Endodermal cell (in vitro differentiated cells): ENCODE measurements at regions not wholly inside any gene's neighbourhood (a gene's known extent, or its start where the extent isn't known, plus 50 kb on each side); places are given as distances from the start of the nearest gene placed in this dataset.

Source experiments
- DNase-seq: peaks from one replicate; pipeline ENCODE4 v3.0.0-alpha.2; 2017
- H3K27ac ChIP-seq: 2 replicates; pipeline ENCODE4 v1.5.1; 2013; ENCODE audit warnings: mild to moderate bottlenecking, low read depth, low read length, moderate library complexity
- H3K27me3 ChIP-seq: 2 replicates; pipeline ENCODE4 v1.6.1; 2013; ENCODE audit warnings: mild to moderate bottlenecking, low read length, moderate library complexity; ENCODE audit not compliant: insufficient read depth, control insufficient read depth, poor library complexity, severe bottlenecking
- H3K36me3 ChIP-seq: 2 replicates; pipeline ENCODE4 v1.7.0; 2013; ENCODE audit warnings: mild to moderate bottlenecking, low read length, moderate library complexity; ENCODE audit not compliant: control insufficient read depth, insufficient read depth
- H3K4me1 ChIP-seq: one replicate; pipeline ENCODE4 v1.7.0; 2013; ENCODE audit warnings: low read length; ENCODE audit not compliant: control insufficient read depth, insufficient read depth
- H3K4me3 ChIP-seq: 2 replicates; pipeline ENCODE4 v1.5.1; 2013; ENCODE audit warnings: mild to moderate bottlenecking, low read length, moderate library complexity
- H3K9ac ChIP-seq: 2 replicates; pipeline ENCODE4 v1.6.1; 2013; ENCODE audit warnings: mild to moderate bottlenecking, low read length, moderate library complexity; ENCODE audit not compliant: poor library complexity, severe bottlenecking; ENCODE audit errors: extremely low read depth
- H3K9me3 ChIP-seq: 2 replicates; pipeline ENCODE4 v1.6.1; 2013; ENCODE audit warnings: mild to moderate bottlenecking, low read length, moderate library complexity; ENCODE audit not compliant: control insufficient read depth
- H3K27ac Mint-ChIP-seq: 2 replicates; pipeline ENCODE4 v1.8.0; 2020; ENCODE audit warnings: mixed read lengths
- H3K27me3 Mint-ChIP-seq: 2 replicates; pipeline ENCODE4 v1.8.0; 2021; ENCODE audit warnings: mild to moderate bottlenecking, mixed read lengths; ENCODE audit not compliant: insufficient read depth
- H3K36me3 Mint-ChIP-seq: 2 replicates; pipeline ENCODE4 v1.8.0; 2020; ENCODE audit warnings: low read depth, mixed read lengths
- H3K4me1 Mint-ChIP-seq: 2 replicates; pipeline ENCODE4 v1.8.0; 2020; ENCODE audit warnings: mixed read lengths
- H3K4me3 Mint-ChIP-seq: 2 replicates; pipeline ENCODE4 v1.8.0; 2020; ENCODE audit warnings: mild to moderate bottlenecking, moderate library complexity, mixed read lengths
- H3K9me3 Mint-ChIP-seq: 2 replicates; pipeline ENCODE4 v1.8.0; 2020; ENCODE audit warnings: mild to moderate bottlenecking, mixed read lengths
- WGBS, 2 experiments: methylation state at CpG; one replicate each; pipeline versions ENCODE4 v1.1.5 to v1.1.7; 2013; ENCODE audit warnings: missing lambda C conversion rate in 2 of 2, mixed read lengths in 1 of 2; ENCODE audit not compliant: insufficient coverage in 1 of 2, insufficient read length in 1 of 2; 5-methylcytosine and 5-hydroxymethylcytosine counted together
- TF ChIP-seq, protein P1 (sequence below): fragments of 200-600 bp; sonication (generic); conservative IDR thresholded peaks from 2 replicates; pipeline ENCODE4 v1.5.0; 2021; ENCODE audit warnings: antibody characterized with exemption, mild to moderate bottlenecking

DNA sequence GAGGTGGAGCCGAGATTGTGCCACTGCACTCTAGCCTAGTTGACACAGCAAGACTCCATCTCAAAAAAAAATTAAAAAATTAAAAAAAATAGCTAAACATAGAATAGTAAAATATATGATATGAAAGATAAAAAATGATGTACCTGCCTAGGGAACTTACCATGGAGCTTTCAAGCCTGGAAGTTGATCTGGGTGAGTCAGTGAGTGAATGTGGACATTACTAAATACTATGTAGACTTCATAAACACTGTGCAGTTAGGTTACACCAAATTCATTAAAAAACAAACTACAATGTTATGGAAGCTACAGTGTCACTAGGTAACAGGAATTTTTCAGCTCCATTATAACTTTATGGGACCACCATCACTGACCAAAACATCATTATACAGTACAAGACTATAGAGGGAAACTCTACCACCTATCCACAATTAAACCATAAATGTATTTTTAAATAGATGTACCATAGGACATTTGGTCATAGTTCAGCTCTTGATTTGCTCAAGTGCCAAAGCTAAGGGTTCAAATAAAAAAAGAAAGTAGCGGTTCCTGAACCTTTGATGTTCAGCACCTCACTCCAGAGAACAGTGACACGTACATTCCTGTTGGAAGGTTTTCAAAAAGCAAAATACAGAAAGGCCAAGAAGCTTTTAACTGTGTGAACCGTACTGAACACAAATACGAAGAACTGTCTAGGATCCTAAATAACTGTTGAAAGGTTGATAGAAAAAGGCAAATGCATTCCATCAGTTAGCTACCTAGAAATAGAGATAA is 52.4 kb upstream of the SPDEF start:
- H3K9me3 ChIP-seq: no peaks in the 10 kb centered on the region
- peaks cover 19% of the 10 kb centered on the region for H3K36me3 Mint-ChIP-seq
- peaks cover 12% of the 10 kb centered on the region for H3K36me3 ChIP-seq
- 90 to 95% methylated on average over 4 to 5 of the region's 5 CpGs for WGBS, 2 experiments
- no peak overlapping the region for H3K27ac ChIP-seq
- no peak overlapping the region for H3K27ac Mint-ChIP-seq
- no peak overlapping the region for H3K4me3 Mint-ChIP-seq
- no peaks in the 10 kb centered on the region for H3K27me3 Mint-ChIP-seq
- no peak overlapping the region for H3K9ac ChIP-seq
- H3K9me3 Mint-ChIP-seq: no peaks in the 10 kb centered on the region
- no peaks in the 10 kb centered on the region for H3K27me3 ChIP-seq
- H3K4me1 Mint-ChIP-seq: peaks cover 17% of the 10 kb centered on the region
- H3K4me3 ChIP-seq: no peak overlapping the region
- peaks cover 8% of the 10 kb centered on the region for H3K4me1 ChIP-seq
- TF ChIP-seq, protein P1, sequence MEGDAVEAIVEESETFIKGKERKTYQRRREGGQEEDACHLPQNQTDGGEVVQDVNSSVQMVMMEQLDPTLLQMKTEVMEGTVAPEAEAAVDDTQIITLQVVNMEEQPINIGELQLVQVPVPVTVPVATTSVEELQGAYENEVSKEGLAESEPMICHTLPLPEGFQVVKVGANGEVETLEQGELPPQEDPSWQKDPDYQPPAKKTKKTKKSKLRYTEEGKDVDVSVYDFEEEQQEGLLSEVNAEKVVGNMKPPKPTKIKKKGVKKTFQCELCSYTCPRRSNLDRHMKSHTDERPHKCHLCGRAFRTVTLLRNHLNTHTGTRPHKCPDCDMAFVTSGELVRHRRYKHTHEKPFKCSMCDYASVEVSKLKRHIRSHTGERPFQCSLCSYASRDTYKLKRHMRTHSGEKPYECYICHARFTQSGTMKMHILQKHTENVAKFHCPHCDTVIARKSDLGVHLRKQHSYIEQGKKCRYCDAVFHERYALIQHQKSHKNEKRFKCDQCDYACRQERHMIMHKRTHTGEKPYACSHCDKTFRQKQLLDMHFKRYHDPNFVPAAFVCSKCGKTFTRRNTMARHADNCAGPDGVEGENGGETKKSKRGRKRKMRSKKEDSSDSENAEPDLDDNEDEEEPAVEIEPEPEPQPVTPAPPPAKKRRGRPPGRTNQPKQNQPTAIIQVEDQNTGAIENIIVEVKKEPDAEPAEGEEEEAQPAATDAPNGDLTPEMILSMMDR: no peak
- no peak for DNase-seq

DNA sequence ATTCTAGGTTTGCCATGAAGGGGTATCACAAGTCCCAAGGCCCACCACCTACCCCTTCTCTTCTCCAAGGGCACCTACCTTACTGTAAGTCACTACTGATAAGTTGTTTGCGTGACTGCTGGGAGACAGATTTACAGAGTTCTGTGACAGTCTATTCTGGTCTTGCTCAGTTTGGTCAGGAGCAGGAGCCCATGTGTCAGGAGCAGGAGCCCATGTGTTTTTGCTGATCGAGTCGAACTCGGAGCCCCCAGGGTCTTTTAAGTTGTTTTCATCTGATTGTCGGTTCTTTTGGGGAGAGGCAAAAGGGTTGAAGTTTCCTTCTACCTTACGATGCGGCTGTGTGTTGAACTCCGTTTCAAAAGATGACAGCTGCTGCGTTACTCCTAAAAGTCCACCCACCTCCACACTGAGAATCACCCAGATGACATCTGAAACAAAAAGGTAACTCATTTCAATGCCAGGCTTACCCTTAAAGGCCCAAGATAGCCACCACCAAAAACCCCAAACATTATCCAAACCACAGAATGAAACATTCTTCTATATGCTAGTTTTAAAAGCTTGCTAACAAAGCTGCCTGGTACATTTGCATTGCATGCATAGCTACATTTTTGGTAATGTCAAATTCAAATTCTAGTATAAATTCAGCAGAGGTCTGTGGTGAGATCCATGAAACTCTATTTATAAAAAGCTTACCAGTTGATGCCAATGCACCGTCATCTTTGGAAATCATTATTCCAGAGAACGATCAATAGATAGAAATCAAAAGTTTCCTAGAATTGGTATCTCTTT is 50.5 kb upstream of the SPDEF start:
- Mint-ChIP-seq H3K27me3 (no peaks in the 10 kb centered on the region), H3K9me3 (no peaks in the 10 kb centered on the region), H3K4me1 (peaks cover 31% of the 10 kb centered on the region), H3K4me3 (no peak overlapping the region), H3K36me3 (peaks cover 16% of the 10 kb centered on the region), H3K27ac (peak overlapping the region; percentile 30)
- TF ChIP-seq, protein P1: no peak
- H3K9me3 ChIP-seq: no peaks in the 10 kb centered on the region
- DNase-seq: peak; percentile 28
- H3K9ac ChIP-seq: no peak overlapping the region
- peaks cover 12% of the 10 kb centered on the region for H3K36me3 ChIP-seq
- H3K27ac ChIP-seq: no peak overlapping the region
- H3K27me3 ChIP-seq: no peaks in the 10 kb centered on the region
- H3K4me3 ChIP-seq: no peak overlapping the region
- H3K4me1 ChIP-seq: peaks cover 14% of the 10 kb centered on the region
- WGBS, 2 experiments: 94 to 96% methylated on average over 3 to 11 of the region's 11 CpGs
